Subcutaneous abdominal adipose tissue (tissue), 5 donors: ENCODE measurements at regions not wholly inside any gene's neighbourhood (a gene's known extent, or its start where the extent isn't known, plus 50 kb on each side); places are given as distances from the start of the nearest gene placed in this dataset.

Source experiments
- H3K27ac ChIP-seq: one replicate; pipeline ENCODE4 v1.7.0; 2013; ENCODE audit warnings: low read depth, mild to moderate bottlenecking, inconsistent platforms, low read length, moderate library complexity
- H3K27me3 ChIP-seq, 5 donors: one replicate each; pipeline ENCODE4 v1.7.0; 2013; ENCODE audit warnings: low read length in 5 of 5, inconsistent platforms in 1 of 5; ENCODE audit not compliant: control insufficient read depth in 5 of 5, insufficient read depth in 4 of 5
- H3K36me3 ChIP-seq, 5 donors: one replicate each; pipeline ENCODE4 v1.7.0; 2013; ENCODE audit warnings: low read length in 5 of 5; ENCODE audit not compliant: control insufficient read depth in 5 of 5, insufficient read depth in 5 of 5
- H3K4me1 ChIP-seq, 5 donors: one replicate each; pipeline ENCODE4 v1.7.0; 2013; ENCODE audit warnings: low read length in 5 of 5, mild to moderate bottlenecking in 3 of 5, moderate library complexity in 1 of 5; ENCODE audit not compliant: control insufficient read depth in 5 of 5, insufficient read depth in 5 of 5
- H3K4me3 ChIP-seq, 5 donors: one replicate each; pipeline ENCODE4 v1.7.0; 2013; ENCODE audit warnings: low read length in 5 of 5, low read depth in 1 of 5
- H3K9ac ChIP-seq, 5 donors: one replicate each; pipeline ENCODE4 v1.7.0; 2013; ENCODE audit warnings: low read length in 5 of 5, mild to moderate bottlenecking in 4 of 5, moderate library complexity in 3 of 5
- H3K9me3 ChIP-seq, 5 donors: one replicate each; pipeline ENCODE4 v1.7.0; 2013; ENCODE audit warnings: low read length in 5 of 5; ENCODE audit not compliant: control insufficient read depth in 5 of 5
- donor health status: healthy.
- donor health status: healthy.
- donor health status: healthy.
- donor health status: healthy.
- donor health status: healthy.

DNA sequence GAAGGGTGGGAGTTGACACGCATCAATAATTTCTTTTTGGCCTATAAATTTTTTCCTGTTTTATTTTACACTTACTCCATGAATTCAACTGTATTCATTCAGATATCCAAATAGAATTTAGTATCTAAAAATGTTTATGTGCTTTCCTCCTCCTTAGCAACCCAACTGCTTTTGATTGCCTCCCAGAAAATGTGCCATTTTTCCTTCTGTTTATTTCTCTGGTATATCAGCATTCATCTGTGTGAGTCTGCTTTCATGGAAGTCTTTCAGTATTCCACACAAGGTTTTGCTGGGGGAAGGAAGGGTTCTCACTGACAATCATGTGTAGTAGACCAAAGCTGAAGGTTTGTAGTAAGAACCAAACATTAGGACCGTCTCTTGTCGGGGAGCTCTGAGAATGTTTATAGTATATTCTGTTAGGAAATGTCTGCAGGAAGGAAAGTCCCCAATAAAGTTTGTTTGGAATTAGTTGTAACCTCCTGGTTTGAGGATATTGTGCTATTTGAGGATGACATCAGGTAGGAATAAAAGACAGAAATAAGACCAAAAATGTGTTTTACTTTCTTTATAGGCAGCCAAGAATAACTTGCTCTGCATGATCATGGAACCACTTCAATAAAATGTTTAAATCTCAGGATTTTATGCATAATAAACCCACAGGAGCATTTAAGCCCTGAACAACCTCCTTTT lies 673.6 kb upstream of the INTU start:
- Histone ChIP-seq H3K9ac (no peak overlapping the region), H3K27ac (no peak overlapping the region), H3K27me3 (no peaks in the 10 kb centered on the region), H3K36me3 (no peaks in the 10 kb centered on the region), H3K9me3 (no peaks in the 10 kb centered on the region), H3K4me3 (no peak overlapping the region), H3K4me1 (no peaks in the 10 kb centered on the region)

DNA sequence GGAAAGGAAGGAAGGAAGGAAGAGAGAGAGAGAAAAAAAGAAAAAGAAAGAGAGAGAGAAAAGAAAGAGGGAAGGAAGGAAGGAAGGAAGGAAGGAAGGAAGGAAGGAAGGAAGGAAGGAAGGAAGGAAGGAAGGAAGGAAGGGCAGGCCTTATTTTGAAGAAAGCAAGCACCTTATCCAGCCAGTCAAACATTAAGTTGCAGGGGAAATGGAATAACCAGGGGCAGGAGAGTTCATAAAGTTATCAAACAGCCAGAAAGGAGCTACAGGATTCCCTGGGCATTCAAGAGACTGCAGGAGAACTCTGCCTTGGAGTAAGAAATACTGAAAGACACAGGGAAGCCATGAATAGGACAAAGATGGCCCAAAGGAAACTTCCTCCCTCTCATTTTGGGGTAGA lies 672.0 kb upstream of the INTU start:
- H3K9me3 ChIP-seq = no peaks in the 10 kb centered on the region
- no peaks in the 10 kb centered on the region for H3K36me3 ChIP-seq
- no peak overlapping the region for H3K9ac ChIP-seq
- H3K4me3 ChIP-seq = no peak overlapping the region
- H3K27me3 ChIP-seq = no peaks in the 10 kb centered on the region
- H3K4me1 ChIP-seq = no peaks in the 10 kb centered on the region
- H3K27ac ChIP-seq = no peak overlapping the region

DNA sequence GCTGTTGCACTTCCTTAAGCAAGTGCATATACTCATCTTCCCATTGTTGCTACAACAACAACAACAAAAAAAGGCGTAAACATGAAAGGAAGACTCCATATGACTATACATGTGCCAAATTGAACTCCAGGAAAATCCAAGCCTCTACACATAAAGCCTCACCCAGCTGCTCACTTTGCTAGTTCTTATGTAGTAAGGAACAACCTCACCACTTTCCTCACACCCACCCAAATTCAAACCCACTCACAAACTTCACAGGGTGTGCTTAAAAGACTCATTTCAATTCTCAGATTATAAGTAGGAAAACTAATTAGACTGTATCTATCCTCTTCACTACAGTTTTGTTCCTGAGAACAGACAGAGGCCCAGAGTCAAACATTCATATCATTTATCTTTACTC lies 671.1 kb upstream of the INTU start:
- no peak overlapping the region for H3K9ac ChIP-seq
- H3K4me3 ChIP-seq = no peak overlapping the region
- no peaks in the 10 kb centered on the region for H3K36me3 ChIP-seq
- H3K27ac ChIP-seq = no peak overlapping the region
- no peaks in the 10 kb centered on the region for H3K27me3 ChIP-seq
- H3K9me3 ChIP-seq = no peaks in the 10 kb centered on the region
- H3K4me1 ChIP-seq = no peaks in the 10 kb centered on the region

DNA sequence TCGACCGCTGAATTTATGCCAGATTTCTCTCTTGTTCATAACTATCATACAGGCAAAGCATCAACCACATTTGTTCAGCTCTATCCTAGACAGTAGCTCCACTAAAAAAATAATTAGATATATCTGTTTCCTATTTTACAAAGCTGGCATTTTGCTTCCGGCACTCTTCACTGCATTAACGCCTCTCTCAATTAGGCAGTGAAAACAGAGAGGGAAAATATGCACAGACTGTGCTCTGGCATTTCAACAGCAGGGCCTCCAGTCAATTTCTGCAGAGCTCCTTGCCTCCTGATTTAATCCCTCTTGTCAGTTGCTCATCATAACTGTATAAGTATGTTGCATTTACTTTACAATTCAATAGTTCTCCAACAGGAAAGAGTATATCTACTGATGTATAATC lies 666.9 kb upstream of the INTU start:
- no peaks in the 10 kb centered on the region for H3K4me1 ChIP-seq
- no peak overlapping the region for H3K9ac ChIP-seq
- no peaks in the 10 kb centered on the region for H3K36me3 ChIP-seq
- no peak overlapping the region for H3K27ac ChIP-seq
- no peaks in the 10 kb centered on the region for H3K9me3 ChIP-seq
- H3K27me3 ChIP-seq = no peaks in the 10 kb centered on the region
- H3K4me3 ChIP-seq = no peak overlapping the region

DNA sequence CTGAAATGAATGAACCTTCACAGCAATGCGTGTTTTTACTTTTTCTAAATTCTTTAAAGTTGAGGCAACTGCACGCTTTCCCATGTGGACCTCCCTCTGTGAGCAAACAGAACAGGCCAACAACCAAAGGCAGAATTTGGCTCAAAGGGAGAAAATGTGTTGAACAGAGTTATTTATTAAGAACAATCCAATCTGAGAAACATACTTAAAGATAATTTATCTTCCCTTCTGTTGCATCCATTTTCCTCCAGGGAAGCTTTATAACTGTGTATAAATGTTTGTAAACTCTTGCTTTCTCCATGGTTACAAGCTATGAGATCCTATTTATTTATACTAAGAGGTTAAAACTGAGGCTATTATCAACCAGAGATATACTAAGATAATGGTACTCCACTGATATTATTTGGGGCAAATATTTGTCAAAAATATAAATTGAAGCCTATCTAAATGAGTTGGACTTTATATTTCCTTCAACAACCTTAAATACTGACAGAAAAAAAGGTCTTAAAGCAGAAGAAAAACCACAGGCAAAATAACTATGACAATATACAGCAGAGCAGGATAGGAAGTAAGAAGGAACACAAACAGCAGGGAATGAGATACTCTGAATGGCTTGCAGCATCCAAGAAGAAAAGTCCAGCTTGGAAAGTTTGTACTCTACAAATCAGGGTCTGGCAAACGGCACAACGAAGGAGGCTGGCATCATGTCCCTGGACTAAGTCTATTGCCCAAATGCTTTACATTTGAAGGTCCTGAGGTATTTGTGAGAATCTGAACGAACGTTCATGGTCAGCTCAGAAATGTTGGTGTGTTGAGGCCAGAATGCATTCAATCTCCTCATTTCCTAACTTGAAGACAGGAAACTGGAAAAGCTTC lies 663.2 kb upstream of the INTU start:
- Histone ChIP-seq H3K9me3 (no peaks in the 10 kb centered on the region), H3K4me3 (no peak overlapping the region), H3K36me3 (no peaks in the 10 kb centered on the region), H3K9ac (no peak overlapping the region), H3K27me3 (no peaks in the 10 kb centered on the region), H3K4me1 (peaks cover 0 to 3% (median 0%) of the 10 kb centered on the region in 5 donors), H3K27ac (no peak overlapping the region)

DNA sequence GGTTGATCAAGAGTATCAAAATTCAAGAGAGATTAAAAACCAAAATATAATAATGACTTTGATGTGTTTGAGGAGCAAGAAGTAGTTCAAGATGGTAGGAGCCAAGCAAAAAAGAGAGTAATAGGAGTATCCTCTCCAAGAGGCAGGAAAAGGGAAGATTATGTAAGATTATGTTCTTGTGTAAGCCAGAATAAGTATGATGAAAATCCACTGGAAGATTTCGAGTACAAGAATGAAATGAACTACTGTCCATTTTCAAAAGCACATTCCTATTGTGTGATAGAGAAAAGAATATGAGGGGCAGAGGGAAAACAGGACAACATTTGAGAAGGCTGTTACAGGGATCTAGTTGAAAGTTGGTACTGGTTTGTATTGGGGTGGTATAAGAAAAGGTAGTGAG lies 659.6 kb upstream of the INTU start:
- Histone ChIP-seq H3K9ac (no peak overlapping the region), H3K4me1 (peaks cover 0 to 7% (median 3%) of the 10 kb centered on the region in 5 donors), H3K36me3 (no peaks in the 10 kb centered on the region), H3K27me3 (no peaks in the 10 kb centered on the region), H3K9me3 (no peaks in the 10 kb centered on the region), H3K27ac (no peak overlapping the region), H3K4me3 (no peak overlapping the region)

DNA sequence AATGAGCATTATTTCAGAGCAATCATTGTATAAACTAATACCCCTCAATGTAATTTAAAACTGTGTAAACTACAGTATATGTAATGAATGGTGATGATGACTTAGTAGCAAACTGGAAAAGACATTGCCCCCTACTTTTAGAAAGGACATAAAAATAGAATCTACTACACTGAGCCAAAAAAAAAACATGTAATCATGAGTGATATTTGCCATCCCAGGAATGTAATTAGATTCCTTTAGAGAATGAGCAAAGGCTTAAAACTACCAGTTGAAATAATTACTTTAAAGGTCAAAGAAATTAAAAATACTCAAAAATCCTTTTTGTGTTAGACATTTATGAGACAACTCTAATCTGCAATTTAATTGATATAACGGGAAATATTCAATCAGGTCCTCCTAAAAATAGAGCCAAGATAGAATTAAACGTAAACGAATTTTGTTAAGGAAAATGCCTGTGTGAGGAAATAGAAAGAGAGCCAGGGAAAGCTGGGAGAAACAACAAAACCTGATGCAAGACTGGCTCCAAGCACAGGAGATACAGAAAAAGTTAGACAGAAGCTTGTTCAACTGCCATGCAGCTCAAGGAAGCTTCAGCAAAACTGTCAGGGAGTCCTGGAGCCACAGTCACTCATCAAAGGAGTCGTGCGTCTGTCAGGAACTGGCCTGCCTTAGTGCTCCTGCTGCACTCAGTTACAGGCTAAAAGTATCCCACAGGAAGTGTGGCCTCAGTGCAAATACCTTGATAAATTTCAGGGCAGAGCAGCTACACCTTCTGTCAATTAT lies 655.7 kb upstream of the INTU start:
- Histone ChIP-seq H3K27me3 (no peaks in the 10 kb centered on the region), H3K9ac (no peak overlapping the region), H3K27ac (no peak overlapping the region)

DNA sequence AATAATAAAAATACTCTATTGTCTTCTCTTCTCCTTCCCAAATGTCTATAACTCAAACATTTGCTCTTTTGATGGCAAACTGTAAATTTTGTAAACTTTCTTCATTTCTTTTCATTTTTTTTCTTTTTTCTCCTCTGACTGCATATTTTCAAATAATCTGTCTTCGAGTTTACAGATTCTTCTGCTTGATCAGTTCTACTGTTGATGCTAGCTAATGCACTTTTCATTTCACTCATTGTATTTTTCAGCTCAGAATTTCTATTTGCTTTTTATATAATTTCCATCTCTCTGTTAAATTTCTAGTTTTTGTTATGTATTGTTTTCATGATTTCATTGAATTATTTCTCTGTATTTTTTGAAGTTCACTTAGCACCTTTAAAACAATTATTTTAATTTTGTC lies 646.8 kb upstream of the INTU start:
- no peak overlapping the region for H3K4me3 ChIP-seq
- H3K9ac ChIP-seq = no peak overlapping the region
- no peaks in the 10 kb centered on the region for H3K36me3 ChIP-seq
- no peak overlapping the region for H3K27ac ChIP-seq
- no peaks in the 10 kb centered on the region for H3K27me3 ChIP-seq
- no peaks in the 10 kb centered on the region for H3K4me1 ChIP-seq
- peaks cover 0 to 8% (median 0%) of the 10 kb centered on the region in 5 donors for H3K9me3 ChIP-seq

More for the DNA sequence above, 655.7 kb upstream of the INTU start:
- Histone ChIP-seq H3K9me3 (no peaks in the 10 kb centered on the region), H3K4me1 (peaks cover 0 to 7% (median 3%) of the 10 kb centered on the region in 5 donors), H3K4me3 (no peak overlapping the region), H3K36me3 (no peaks in the 10 kb centered on the region)

DNA sequence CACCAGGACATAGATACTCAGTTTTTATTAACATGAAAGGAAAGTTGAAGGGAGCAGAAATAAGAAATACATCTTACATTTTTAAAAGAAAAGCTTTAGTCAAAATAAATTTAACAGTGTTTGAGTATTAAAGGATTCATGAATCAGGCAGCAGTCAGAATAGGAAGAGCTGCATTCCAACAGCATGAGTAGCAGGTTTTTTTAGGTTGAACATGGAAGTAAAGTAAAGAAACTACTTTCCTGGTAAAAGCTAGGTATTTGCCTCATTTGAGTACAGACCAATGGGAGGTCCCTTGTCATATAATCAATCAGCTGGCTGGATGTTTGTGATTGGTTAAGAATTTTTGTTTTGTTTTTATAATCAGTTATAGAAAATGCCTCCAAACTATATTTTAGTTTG lies 645.9 kb upstream of the INTU start:
- H3K27me3 ChIP-seq = no peaks in the 10 kb centered on the region
- no peak overlapping the region for H3K4me3 ChIP-seq
- H3K9ac ChIP-seq = no peak overlapping the region
- no peak overlapping the region for H3K27ac ChIP-seq
- no peaks in the 10 kb centered on the region for H3K36me3 ChIP-seq
- H3K4me1 ChIP-seq = no peaks in the 10 kb centered on the region
- peaks cover 0 to 8% (median 0%) of the 10 kb centered on the region in 5 donors for H3K9me3 ChIP-seq

DNA sequence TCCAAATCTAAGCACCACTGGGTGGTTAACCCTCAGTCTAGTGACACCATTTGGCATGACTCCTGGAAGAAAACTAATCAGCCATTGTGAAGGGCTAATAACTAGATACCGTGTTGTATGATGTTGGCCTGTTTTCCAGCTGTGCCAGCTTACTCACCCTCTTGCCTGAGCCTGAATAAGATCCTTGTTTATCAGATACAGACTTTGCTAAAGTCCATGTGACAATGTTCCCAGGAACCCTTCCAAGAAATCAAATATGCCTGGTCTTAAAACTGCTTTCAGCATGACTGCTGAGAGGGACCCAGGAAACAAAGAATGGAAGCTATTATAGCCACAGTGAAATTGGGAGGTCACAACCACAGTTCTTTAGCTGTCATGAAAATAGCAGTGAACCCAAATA lies 640.8 kb upstream of the INTU start:
- H3K36me3 ChIP-seq = no peaks in the 10 kb centered on the region
- no peak overlapping the region for H3K27ac ChIP-seq
- H3K9ac ChIP-seq = no peak overlapping the region
- H3K27me3 ChIP-seq = no peaks in the 10 kb centered on the region
- H3K4me3 ChIP-seq = no peak overlapping the region
- peaks cover 0 to 6% (median 0%) of the 10 kb centered on the region in 5 donors for H3K4me1 ChIP-seq
- H3K9me3 ChIP-seq = peaks cover 0 to 9% (median under 1%) of the 10 kb centered on the region in 5 donors
